ENCODE measurements at regions not wholly inside any gene's neighbourhood (a gene's known extent, or its start where the extent isn't known, plus 50 kb on each side); places are given as distances from the start of the nearest gene placed in this dataset.

- H3K9me3 ChIP-seq (ENCODE audit: low read length): no peaks in the 10 kb centered on the region
- no peaks in the 10 kb centered on the region for H3K4me1 ChIP-seq (ENCODE audit: insufficient read depth, low read length)
- H3K4me3 ChIP-seq (ENCODE audit: low read length): no peak overlapping the region
- no peak overlapping the region for H2AFZ ChIP-seq (ENCODE audit: low read depth, low read length)
- H3K27me3 ChIP-seq (ENCODE audit: insufficient read depth, low read length): no peaks in the 10 kb centered on the region
- H3K36me3 ChIP-seq (ENCODE audit: insufficient read depth, low read length): no peaks in the 10 kb centered on the region
These were observed 97.8 kb downstream of the UQCRFS1 start for GRCh38 chr19:29115181-29115580.

- Histone ChIP-seq H3K4me1 (ENCODE audit: insufficient read depth, low read length) (no peaks in the 10 kb centered on the region), H3K9me3 (ENCODE audit: low read length) (no peaks in the 10 kb centered on the region), H2AFZ (ENCODE audit: low read depth, low read length) (no peak overlapping the region), H3K4me3 (ENCODE audit: low read length) (no peak overlapping the region), H3K27me3 (ENCODE audit: insufficient read depth, low read length) (no peaks in the 10 kb centered on the region), H3K36me3 (ENCODE audit: insufficient read depth, low read length) (no peaks in the 10 kb centered on the region)
These were observed 99.1 kb downstream of the UQCRFS1 start for GRCh38 chr19:29113838-29114237.

GRCh38 chr19:29111576-29111975 lies 101.4 kb downstream of the UQCRFS1 start:
- Histone ChIP-seq H3K9me3 (ENCODE audit: low read length) (no peaks in the 10 kb centered on the region), H3K4me1 (ENCODE audit: insufficient read depth, low read length) (no peaks in the 10 kb centered on the region), H3K36me3 (ENCODE audit: insufficient read depth, low read length) (no peaks in the 10 kb centered on the region), H2AFZ (ENCODE audit: low read depth, low read length) (no peak overlapping the region), H3K4me3 (ENCODE audit: low read length) (no peak overlapping the region), H3K27me3 (ENCODE audit: insufficient read depth, low read length) (no peaks in the 10 kb centered on the region)

GRCh38 chr19:29107831-29108230 lies 105.1 kb downstream of the UQCRFS1 start:
- Histone ChIP-seq H3K4me1 (ENCODE audit: insufficient read depth, low read length) (no peaks in the 10 kb centered on the region), H3K27me3 (ENCODE audit: insufficient read depth, low read length) (no peaks in the 10 kb centered on the region), H3K9me3 (ENCODE audit: low read length) (no peaks in the 10 kb centered on the region), H2AFZ (ENCODE audit: low read depth, low read length) (no peak overlapping the region), H3K36me3 (ENCODE audit: insufficient read depth, low read length) (no peaks in the 10 kb centered on the region), H3K4me3 (ENCODE audit: low read length) (no peak overlapping the region)

- H3K27me3 ChIP-seq (ENCODE audit: insufficient read depth, low read length): no peaks in the 10 kb centered on the region
- no peak overlapping the region for H2AFZ ChIP-seq (ENCODE audit: low read depth, low read length)
- no peak overlapping the region for H3K4me3 ChIP-seq (ENCODE audit: low read length)
- H3K4me1 ChIP-seq (ENCODE audit: insufficient read depth, low read length): no peaks in the 10 kb centered on the region
- H3K9me3 ChIP-seq (ENCODE audit: low read length): no peaks in the 10 kb centered on the region
- no peaks in the 10 kb centered on the region for H3K36me3 ChIP-seq (ENCODE audit: insufficient read depth, low read length)
These were observed 106.5 kb downstream of the UQCRFS1 start for GRCh38 chr19:29106346-29106885.

- H3K9me3 ChIP-seq (ENCODE audit: low read length): no peaks in the 10 kb centered on the region
- no peak overlapping the region for H2AFZ ChIP-seq (ENCODE audit: low read depth, low read length)
- no peaks in the 10 kb centered on the region for H3K4me1 ChIP-seq (ENCODE audit: insufficient read depth, low read length)
- no peak overlapping the region for H3K4me3 ChIP-seq (ENCODE audit: low read length)
- no peaks in the 10 kb centered on the region for H3K27me3 ChIP-seq (ENCODE audit: insufficient read depth, low read length)
- H3K36me3 ChIP-seq (ENCODE audit: insufficient read depth, low read length): no peaks in the 10 kb centered on the region
These were observed 107.2 kb downstream of the UQCRFS1 start for GRCh38 chr19:29105629-29106292.

- Histone ChIP-seq H3K4me1 (ENCODE audit: insufficient read depth, low read length) (no peaks in the 10 kb centered on the region), H3K27me3 (ENCODE audit: insufficient read depth, low read length) (no peaks in the 10 kb centered on the region), H3K9me3 (ENCODE audit: low read length) (no peaks in the 10 kb centered on the region), H3K4me3 (ENCODE audit: low read length) (no peak overlapping the region), H2AFZ (ENCODE audit: low read depth, low read length) (no peak overlapping the region), H3K36me3 (ENCODE audit: insufficient read depth, low read length) (no peaks in the 10 kb centered on the region)
These were observed 108.2 kb downstream of the UQCRFS1 start for GRCh38 chr19:29104605-29105241.

GRCh38 chr19:29098863-29099481 lies 114.0 kb downstream of the UQCRFS1 start:
- H3K36me3 ChIP-seq (ENCODE audit: insufficient read depth, low read length): no peaks in the 10 kb centered on the region
- H3K4me3 ChIP-seq (ENCODE audit: low read length): no peak overlapping the region
- H3K9me3 ChIP-seq (ENCODE audit: low read length): no peaks in the 10 kb centered on the region
- H3K27me3 ChIP-seq (ENCODE audit: insufficient read depth, low read length): no peaks in the 10 kb centered on the region
- no peaks in the 10 kb centered on the region for H3K4me1 ChIP-seq (ENCODE audit: insufficient read depth, low read length)
- H2AFZ ChIP-seq (ENCODE audit: low read depth, low read length): no peak overlapping the region

- Histone ChIP-seq H3K4me1 (ENCODE audit: insufficient read depth, low read length) (no peaks in the 10 kb centered on the region), H3K27me3 (ENCODE audit: insufficient read depth, low read length) (no peaks in the 10 kb centered on the region), H3K4me3 (ENCODE audit: low read length) (no peak overlapping the region), H3K9me3 (ENCODE audit: low read length) (no peaks in the 10 kb centered on the region), H3K36me3 (ENCODE audit: insufficient read depth, low read length) (no peaks in the 10 kb centered on the region), H2AFZ (ENCODE audit: low read depth, low read length) (no peak overlapping the region)
These were observed 114.9 kb downstream of the UQCRFS1 start for GRCh38 chr19:29098091-29098490.

GRCh38 chr19:29096896-29097295 lies 116.1 kb downstream of the UQCRFS1 start:
- Histone ChIP-seq H3K4me3 (ENCODE audit: low read length) (no peak overlapping the region), H3K9me3 (ENCODE audit: low read length) (no peaks in the 10 kb centered on the region), H2AFZ (ENCODE audit: low read depth, low read length) (no peak overlapping the region), H3K4me1 (ENCODE audit: insufficient read depth, low read length) (no peaks in the 10 kb centered on the region), H3K27me3 (ENCODE audit: insufficient read depth, low read length) (no peaks in the 10 kb centered on the region), H3K36me3 (ENCODE audit: insufficient read depth, low read length) (no peaks in the 10 kb centered on the region)

GRCh38 chr19:29093553-29093908 lies 119.4 kb downstream of the UQCRFS1 start:
- no peak overlapping the region for H2AFZ ChIP-seq (ENCODE audit: low read depth, low read length)
- peaks cover 3% of the 10 kb centered on the region for H3K4me1 ChIP-seq (ENCODE audit: insufficient read depth, low read length)
- H3K27me3 ChIP-seq (ENCODE audit: insufficient read depth, low read length): no peaks in the 10 kb centered on the region
- no peak overlapping the region for H3K4me3 ChIP-seq (ENCODE audit: low read length)
- no peaks in the 10 kb centered on the region for H3K36me3 ChIP-seq (ENCODE audit: insufficient read depth, low read length)
- no peaks in the 10 kb centered on the region for H3K9me3 ChIP-seq (ENCODE audit: low read length)

GRCh38 chr19:29092712-29093552 lies 120.0 kb downstream of the UQCRFS1 start:
- Histone ChIP-seq H3K27me3 (ENCODE audit: insufficient read depth, low read length) (no peaks in the 10 kb centered on the region), H3K9me3 (ENCODE audit: low read length) (no peaks in the 10 kb centered on the region), H3K36me3 (ENCODE audit: insufficient read depth, low read length) (no peaks in the 10 kb centered on the region), H3K4me1 (ENCODE audit: insufficient read depth, low read length) (peaks cover 3% of the 10 kb centered on the region), H2AFZ (ENCODE audit: low read depth, low read length) (no peak overlapping the region), H3K4me3 (ENCODE audit: low read length) (no peak overlapping the region)

All from neuron (in vitro differentiated cells).